ENCODE measurements at regions not wholly inside any gene's neighbourhood (a gene's known extent, or its start where the extent isn't known, plus 50 kb on each side); places are given as distances from the start of the nearest gene placed in this dataset.

GRCh38 chr4:53810643-53811042 lies 219.4 kb upstream of the LNX1 start:
- ATAC-seq (no peak), DNase-seq (no peak)

- no peak for ATAC-seq
- no peak for DNase-seq
These were observed 218.5 kb upstream of the LNX1 start for GRCh38 chr4:53809816-53810215.

- ATAC-seq (no peak), DNase-seq (no peak)
These were observed 214.0 kb upstream of the LNX1 start for GRCh38 chr4:53805291-53805690.

- ATAC-seq (no peak), DNase-seq (peak; percentile 32)
These were observed 213.4 kb upstream of the LNX1 start for GRCh38 chr4:53804719-53805118.

- DNase-seq = no peak
- ATAC-seq = no peak
These were observed 211.2 kb upstream of the LNX1 start for GRCh38 chr4:53802500-53802899.

- ATAC-seq = no peak
- DNase-seq = no peak
These were observed 210.1 kb upstream of the LNX1 start for GRCh38 chr4:53801373-53801772.

GRCh38 chr4:53800741-53801140 lies 209.5 kb upstream of the LNX1 start:
- no peak for ATAC-seq
- DNase-seq = no peak

- no peak for ATAC-seq
- DNase-seq = no peak
These were observed 201.8 kb upstream of the LNX1 start for GRCh38 chr4:53793096-53793495.

DNA sequence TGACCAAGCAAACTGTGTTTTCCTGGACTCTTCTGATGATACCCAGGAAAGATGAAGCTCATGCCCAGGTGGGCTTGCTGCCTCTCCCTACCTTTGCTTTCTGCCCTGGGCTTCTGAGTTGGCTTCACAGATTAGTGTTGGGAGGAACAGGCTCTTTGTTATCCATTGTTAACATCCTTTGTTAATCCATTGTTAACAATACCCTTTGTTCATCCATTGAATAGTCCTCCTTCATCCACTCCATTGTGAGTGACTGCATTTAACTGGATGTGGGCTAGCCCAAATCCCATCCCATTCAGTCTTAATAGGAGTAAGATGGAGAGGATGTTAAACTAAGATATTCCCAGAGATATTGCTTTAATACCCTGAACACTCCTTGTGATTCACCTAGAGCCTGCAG lies 199.0 kb upstream of the LNX1 start:
- ATAC-seq = no peak
- DNase-seq = no peak

DNA sequence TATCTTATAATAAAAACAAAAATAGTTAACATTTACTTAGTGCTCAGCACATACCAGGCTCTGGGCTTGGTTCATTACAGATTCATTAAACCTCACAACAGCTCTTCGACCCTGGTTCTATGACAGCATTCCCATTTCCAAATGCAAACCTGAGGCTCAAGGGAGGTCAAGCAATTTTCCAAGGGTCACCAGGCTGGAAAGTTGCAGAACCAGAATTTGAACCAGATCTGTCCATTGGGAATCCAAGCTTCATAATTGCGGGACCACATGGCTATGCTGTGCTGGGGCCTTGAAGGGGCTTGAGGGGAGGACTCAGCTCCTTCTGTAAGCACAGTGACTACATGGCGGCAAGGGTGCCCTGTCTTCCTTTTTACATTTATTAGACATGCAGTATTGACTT lies 197.3 kb upstream of the LNX1 start:
- ATAC-seq = no peak

GRCh38 chr4:53788011-53788410 lies 196.7 kb upstream of the LNX1 start:
- ATAC-seq = no peak

More for the DNA sequence above, 197.3 kb upstream of the LNX1 start:
- no peak for DNase-seq

GRCh38 chr4:53786632-53787031 lies 195.3 kb upstream of the LNX1 start:
- ATAC-seq = no peak
- no peak for DNase-seq

More at GRCh38 chr4:53788011-53788410, 196.7 kb upstream of the LNX1 start:
- DNase-seq = no peak

DNA sequence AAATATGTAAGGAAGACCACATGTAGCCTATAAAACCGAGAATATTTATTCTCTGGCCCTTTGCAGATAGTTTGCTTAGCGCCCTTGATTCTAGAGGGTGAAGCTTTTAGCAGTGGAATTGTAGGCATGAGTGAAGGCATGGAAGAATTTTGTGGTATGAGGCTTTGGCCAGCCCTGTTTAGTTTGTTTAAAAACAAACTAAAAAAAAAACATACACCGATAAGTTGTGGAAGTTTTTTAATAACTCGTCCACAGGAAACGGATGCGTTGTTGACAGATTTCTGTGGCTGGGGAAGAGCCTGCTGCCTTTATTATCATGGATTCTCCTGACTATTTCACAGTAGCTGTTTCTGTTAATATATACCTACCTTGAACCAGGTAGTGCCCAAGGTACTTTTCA lies 194.7 kb upstream of the LNX1 start:
- no peak for DNase-seq
- ATAC-seq = no peak

GRCh38 chr4:53784112-53784511 lies 192.8 kb upstream of the LNX1 start:
- ATAC-seq (no peak), DNase-seq (no peak)

DNA sequence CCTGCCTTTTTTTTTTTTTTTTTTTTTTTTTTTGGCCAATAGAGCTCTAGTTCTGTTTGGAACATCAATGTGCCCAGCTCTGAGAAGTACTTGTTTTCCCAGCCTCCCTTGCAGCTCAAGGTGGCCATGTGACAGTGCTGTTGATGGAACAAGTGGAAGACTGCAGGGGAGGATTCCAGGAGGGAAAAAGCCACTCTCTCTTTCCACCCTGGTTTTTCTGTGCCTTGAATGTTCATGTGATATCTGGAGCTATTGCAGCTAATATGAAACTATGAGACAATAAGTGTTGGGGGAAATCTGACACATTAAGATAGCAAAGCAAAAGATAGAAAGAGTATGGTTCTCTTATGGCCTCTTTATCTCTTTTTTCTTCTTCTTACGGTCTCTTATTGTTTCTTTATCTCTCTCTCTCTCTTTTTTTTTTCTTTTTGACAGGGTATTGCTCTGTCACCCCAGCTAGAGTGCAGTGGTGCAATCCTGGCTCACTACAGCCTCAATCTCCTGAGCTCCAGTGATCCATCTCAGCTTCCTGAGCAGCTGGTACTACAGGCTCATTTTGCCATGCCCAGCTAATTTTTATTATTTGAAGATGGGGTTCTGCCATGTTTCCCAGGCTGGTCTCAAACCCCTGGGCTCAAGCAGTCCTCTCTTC lies 192.0 kb upstream of the LNX1 start:
- ATAC-seq (no peak), DNase-seq (no peak)

GRCh38 chr4:53782458-53782845 lies 191.2 kb upstream of the LNX1 start:
- DNase-seq (no peak), ATAC-seq (no peak)

DNA sequence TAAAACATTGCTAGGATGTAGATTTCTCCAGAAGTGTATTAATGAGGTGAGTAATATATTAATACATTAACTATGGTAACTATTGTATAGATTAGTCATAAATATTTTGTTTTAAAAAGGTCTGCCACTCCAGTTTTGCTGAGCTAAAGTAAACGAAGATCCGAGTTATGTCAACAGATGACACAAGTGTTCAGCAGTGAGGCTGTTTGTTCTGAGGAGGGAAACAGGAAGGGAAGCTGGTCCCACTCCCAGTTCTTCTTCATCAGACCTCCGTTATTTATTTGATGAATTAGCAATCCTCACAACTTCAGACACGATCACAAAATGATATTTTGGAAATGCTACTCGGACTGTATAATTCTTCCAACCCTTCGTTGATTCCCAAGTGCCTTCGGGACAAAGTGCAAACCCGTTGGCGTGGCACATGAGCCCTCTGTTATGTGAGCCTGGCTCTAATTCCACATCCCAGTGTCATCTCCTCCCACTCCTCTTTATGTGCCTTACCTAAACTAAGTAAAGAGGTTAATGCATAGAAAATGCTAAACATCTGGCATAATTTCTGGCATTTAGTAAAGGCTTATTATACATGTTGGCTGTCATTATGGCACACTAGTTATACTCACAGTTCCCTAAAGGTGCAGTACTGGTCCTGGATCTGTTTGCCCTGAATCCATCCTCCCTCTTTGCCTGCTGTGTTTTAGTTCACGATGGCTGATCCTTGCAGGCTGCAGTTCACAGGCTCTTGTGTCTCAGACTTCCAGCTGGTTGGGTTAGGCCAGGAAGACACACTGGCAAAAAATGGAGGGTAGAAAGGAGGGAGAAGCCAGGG lies 190.6 kb upstream of the LNX1 start:
- no peak for ATAC-seq
- DNase-seq = no peak

- ATAC-seq (no peak), DNase-seq (no peak)
These were observed 189.6 kb upstream of the LNX1 start for GRCh38 chr4:53780736-53781400.

DNA sequence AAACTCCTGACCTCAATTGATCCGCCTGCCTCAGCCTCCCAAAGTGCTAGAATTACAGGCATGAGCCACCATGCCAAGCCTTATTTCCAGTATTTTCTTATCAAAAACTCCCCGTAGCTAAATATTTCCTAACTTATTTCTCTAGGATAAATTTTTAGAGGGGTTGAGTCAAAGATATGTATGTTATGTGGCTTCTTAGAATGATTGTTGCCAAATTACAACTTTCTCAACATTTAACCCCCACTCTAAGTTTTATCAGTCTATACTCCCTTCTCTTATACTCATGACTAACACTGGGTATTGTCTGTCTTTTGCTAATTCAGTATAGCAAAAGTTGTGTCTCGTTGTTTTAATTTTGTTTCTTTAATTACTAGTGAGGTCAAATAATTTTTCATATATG lies 187.7 kb upstream of the LNX1 start:
- ATAC-seq (no peak), DNase-seq (no peak)

DNA sequence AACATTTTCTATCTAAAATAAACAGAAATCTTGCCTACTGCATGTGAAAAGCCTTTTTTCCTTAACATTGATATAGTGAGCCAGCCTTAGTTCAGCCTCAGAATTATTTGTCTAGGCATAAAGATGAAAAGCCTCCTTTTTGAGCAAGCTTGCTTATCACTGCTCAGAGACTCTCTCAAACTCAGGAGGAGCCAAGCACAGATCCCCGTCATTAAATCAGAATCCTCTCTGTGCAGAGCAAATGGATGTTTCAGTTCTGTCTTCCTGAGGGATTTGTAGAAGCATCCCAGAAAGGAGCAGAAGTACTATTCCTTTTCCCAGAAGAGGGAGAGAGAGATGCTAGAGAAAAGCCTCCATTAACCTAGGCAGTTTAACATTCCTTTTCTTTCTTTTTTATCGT lies 186.9 kb upstream of the LNX1 start:
- ATAC-seq (no peak), DNase-seq (no peak)

GRCh38 chr4:53777244-53777984 lies 186.1 kb upstream of the LNX1 start:
- no peak for DNase-seq
- ATAC-seq = no peak

DNA sequence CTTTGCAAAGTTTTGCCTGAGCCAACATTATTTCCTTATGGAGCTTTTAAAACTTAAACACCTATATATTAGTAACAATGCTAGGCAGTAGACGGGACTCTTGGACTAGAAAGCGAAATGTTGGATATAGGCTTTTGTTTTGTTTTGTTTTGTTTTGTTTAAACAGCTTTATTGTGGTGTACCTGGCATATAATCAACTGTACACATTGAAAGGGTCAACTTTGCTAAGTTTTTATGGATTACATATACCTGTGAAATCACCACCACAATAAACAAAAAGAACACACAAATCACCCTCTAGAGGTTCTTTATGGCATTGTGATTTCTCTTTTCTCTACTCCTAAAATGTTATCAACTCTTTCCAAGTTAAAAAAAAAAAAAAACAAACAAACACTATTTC lies 184.9 kb upstream of the LNX1 start:
- ATAC-seq = no peak
- no peak for DNase-seq

DNA sequence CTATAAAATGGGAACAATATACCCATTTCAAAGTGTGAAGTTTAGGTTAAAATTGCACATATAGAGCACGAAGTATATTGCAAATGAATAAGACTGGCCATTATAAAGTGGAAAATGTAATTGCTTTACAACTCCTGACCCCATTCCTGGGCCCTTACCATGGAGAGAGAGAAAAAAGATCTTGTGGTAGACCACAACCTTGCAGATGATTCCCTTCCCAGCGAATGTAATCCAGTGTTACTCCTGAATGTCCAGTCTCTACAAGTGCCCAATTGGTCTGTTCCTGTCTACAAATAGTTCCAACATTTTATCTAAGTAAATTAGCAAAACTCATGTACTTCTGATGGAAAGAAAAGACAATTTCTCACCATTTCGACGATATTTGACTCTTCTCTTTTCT lies 184.1 kb upstream of the LNX1 start:
- ATAC-seq = no peak
- DNase-seq = no peak
